ENCODE measurements at regions not wholly inside any gene's neighbourhood (a gene's known extent, or its start where the extent isn't known, plus 50 kb on each side); places are given as distances from the start of the nearest gene placed in this dataset.

GRCh38 chr10:130687566-130687965 is 551.4 kb downstream of the GLRX3 start:
- no peak for TF ChIP-seq CTCF (conservative IDR thresholded peaks at IDR 0.05; ENCODE audit: low read depth in 2 of 2)
- TF ChIP-seq POLR2AphosphoS5 (IDR thresholded peaks at IDR 0.05; ENCODE audit: low read depth): no peak
- no peak for TF ChIP-seq EZH2 (IDR thresholded peaks at IDR 0.05; ENCODE audit: low read depth, unreplicated experiment)
- no peak for TF ChIP-seq ZNF462 (CRISPR knock-in tag; IDR thresholded peaks at IDR 0.05)
- no peak for TF ChIP-seq JUNB (IDR thresholded peaks at IDR 0.05; ENCODE audit: unreplicated experiment)
- no peak for TF ChIP-seq ZNF331 (CRISPR knock-in tag; IDR thresholded peaks at IDR 0.05; ENCODE audit: low read depth)
- no peak for TF ChIP-seq REST (IDR thresholded peaks at IDR 0.05; ENCODE audit: unreplicated experiment)
- TF ChIP-seq NANOG (IDR thresholded peaks at IDR 0.05; ENCODE audit: borderline replicate concordance): no peak
- TF ChIP-seq EZH2phosphoT487 (IDR thresholded peaks at IDR 0.05; ENCODE audit: unreplicated experiment): no peak
- no peak for TF ChIP-seq ETS1 (IDR thresholded peaks at IDR 0.05)

Data from GM23338 (cell line).